ENCODE measurements at regions not wholly inside any gene's neighbourhood (a gene's known extent, or its start where the extent isn't known, plus 50 kb on each side); places are given as distances from the start of the nearest gene placed in this dataset.
"Not testable (repeated sequence)": the region's sequence is repeated elsewhere in the genome, so short reads cannot be mapped to it uniquely, and the experiment has no call there.

DNA sequence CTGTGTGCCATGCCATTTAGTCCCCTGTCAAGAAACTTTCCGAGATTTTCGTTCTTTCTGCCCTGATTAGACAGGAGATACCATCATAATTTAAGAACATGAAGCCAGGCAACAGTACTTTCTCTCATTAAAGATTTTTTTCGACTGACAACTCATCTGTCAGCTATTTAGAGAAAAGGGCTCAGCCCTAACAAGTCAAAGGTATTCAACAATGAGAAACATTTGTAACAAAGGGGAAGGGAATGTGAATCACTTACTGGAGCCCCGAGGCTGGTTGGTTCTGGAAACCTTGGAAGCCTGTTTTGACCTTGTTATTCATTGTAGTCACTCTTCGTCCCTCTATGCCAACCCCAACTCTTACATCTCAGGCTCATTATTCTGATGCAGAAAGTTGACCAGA is 199.4 kb downstream of the SPP2 start:
- H3K4me3 ChIP-seq (ENCODE audit: low read depth, low read length): no peak overlapping the region
- DNase-seq (ENCODE audit: low read depth): no peak

DNA sequence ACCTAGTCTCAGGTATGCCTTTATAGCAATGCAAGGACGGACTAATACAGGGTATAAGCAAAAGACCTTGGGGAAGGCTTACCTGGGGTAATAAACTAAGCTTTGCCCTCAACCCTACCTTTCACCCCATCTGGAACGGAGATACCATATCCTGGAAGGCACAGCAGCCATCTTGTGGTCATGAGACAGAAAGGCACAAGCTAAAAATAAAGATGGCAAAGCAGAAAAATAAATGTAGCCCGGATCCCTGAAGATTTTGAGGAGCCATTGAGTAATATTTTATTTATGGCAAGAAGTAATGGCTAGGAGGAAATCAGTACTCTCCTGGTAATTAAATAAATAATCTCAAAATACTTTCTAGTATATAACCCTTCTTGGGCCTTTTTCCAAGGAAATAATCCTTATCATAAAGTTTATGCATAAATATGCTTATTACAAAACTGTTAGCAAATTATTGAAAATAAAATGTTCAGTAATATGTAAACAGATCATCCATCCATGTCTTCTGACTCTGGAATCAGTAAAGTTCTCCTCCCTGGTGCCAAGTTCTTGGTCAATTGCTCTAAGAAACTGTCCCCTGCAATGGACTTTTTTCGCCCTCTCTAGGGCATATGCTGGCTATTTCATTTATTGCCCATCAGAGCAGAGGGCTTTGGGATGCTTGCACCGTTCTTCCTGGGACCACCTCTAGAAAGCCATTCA is 198.7 kb downstream of the SPP2 start:
- H3K4me3 ChIP-seq (ENCODE audit: low read depth, low read length): no peak overlapping the region
- no peak for DNase-seq (ENCODE audit: low read depth)
- TF ChIP-seq, protein P1, sequence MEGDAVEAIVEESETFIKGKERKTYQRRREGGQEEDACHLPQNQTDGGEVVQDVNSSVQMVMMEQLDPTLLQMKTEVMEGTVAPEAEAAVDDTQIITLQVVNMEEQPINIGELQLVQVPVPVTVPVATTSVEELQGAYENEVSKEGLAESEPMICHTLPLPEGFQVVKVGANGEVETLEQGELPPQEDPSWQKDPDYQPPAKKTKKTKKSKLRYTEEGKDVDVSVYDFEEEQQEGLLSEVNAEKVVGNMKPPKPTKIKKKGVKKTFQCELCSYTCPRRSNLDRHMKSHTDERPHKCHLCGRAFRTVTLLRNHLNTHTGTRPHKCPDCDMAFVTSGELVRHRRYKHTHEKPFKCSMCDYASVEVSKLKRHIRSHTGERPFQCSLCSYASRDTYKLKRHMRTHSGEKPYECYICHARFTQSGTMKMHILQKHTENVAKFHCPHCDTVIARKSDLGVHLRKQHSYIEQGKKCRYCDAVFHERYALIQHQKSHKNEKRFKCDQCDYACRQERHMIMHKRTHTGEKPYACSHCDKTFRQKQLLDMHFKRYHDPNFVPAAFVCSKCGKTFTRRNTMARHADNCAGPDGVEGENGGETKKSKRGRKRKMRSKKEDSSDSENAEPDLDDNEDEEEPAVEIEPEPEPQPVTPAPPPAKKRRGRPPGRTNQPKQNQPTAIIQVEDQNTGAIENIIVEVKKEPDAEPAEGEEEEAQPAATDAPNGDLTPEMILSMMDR (IDR thresholded peaks at IDR 0.05; ENCODE audit: control insufficient read depth, extremely low read depth, insufficient read depth): no peak

More for the DNA sequence above, 199.4 kb downstream of the SPP2 start:
- TF ChIP-seq, protein P1 (IDR thresholded peaks at IDR 0.05; ENCODE audit: control insufficient read depth, extremely low read depth, insufficient read depth): no peak

DNA sequence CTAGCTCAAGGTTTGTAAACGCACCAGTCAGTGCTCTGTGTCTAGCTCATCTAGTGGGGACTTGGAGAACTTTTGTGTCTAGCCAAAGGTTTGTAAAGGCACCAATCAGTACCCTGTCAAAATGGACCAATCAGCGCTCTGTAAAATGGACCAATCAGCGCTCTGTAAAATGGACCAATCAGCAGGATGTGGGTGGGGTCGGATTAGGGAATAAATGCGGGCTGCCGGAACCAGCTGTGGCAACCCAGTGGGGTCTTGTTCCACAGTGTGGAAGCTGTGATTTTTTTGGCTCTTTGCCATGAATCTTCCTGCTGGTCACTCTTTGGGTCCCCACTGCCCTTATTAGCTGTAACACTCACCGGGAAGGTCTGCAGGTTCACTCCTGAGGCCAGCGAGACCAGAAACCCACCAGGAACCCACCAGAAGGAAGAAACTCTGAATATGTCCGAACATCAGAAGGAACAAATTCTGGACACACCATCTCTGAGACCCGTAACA is 197.8 kb downstream of the SPP2 start:
- H3K4me3 ChIP-seq (ENCODE audit: low read depth, low read length); DNase-seq (ENCODE audit: low read depth): not testable (repeated sequence)

DNA sequence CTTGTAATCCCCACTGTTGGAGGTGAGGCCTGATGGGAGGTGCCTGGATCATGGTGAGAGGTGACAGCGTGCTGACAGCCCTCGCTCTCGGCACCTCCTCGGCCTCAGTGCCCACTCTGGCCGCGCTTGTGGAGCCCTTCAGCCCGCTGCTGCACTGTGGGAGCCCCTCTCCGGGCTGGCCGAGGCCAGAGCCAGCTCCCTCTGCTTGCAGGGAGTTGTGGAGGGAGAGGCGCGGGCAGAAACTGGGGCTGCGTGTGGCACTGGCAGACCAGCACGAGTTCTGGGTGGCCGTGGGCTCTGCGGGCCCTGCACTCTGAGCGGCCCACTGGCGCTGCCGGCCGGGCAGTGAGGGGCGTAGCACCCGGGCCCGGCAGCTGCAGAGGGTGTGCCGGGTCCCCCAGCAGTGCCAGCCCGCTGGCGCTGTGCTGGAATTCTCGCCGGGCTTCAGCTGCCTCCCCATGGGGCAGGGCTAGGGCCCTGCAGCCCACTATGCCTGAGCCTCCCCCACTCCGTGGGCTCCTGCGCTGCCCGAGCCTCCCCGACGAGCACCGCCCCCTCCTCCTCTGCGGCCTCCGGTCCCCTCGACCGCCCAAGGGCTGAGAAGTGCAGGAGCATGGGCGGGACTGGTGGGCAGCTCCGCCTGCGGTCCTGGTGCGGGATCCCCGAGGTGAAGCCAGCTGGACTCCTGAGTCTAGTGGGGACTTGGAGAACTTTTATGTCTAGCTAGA is 197.1 kb downstream of the SPP2 start:
- TF ChIP-seq, protein P1 (IDR thresholded peaks at IDR 0.05; ENCODE audit: control insufficient read depth, extremely low read depth, insufficient read depth): no peak
- H3K4me3 ChIP-seq (ENCODE audit: low read depth, low read length): no peak overlapping the region
- DNase-seq (ENCODE audit: low read depth): no peak

DNA sequence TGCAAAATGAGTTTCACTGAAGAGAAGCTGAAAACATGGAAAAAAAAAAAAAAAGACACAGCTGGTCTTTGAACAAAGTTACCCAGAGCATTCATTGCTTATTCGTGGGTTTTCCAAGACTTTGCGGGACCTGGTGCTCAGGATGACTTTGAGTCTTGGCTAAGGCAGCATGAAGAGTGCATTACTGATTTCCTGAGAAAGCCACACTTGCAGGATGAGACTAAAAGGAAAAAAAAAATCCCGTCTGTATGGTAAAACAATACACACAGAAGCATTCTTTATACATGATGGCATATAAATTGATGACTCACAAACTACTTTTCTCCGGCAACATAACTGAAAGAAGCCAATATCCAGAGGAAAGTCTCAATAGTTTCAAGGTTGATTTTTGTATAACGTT is 195.4 kb downstream of the SPP2 start:
- no peak overlapping the region for H3K4me3 ChIP-seq (ENCODE audit: low read depth, low read length)
- no peak for DNase-seq (ENCODE audit: low read depth)
- TF ChIP-seq, protein P1 (IDR thresholded peaks at IDR 0.05; ENCODE audit: control insufficient read depth, extremely low read depth, insufficient read depth): no peak

DNA sequence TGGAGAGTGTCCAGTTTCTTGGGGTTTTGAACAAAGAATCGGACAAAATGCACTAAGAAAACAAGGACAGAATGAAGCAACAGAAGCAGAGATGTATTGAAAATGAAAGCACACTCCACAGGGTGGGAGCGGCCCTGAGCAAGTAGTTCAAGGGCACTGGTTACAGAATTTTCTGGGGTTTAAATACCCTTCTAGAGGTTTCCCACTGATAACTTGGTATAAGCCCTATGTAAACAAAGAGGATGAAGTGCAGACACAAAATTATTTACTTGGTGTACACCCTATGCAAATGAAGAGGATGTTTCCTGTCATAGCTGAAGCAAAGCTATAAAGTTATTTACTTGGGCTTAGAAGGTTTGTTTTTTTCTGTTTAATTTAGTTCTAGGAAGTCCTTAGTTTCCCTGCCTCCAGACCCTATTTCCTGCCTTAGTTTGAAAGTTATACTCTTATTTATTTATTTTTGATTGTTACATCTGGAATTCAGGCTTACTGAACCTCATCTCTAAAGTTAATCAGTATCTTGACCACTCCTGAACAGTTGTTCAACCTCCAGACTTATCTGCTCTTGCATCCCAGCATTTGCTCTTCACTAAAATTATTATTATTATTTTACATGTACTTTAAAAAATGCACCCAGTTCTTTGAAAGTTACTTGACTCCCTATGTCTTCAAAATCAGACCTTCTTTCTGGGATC is 193.5 kb downstream of the SPP2 start:
- no peak overlapping the region for H3K4me3 ChIP-seq (ENCODE audit: low read depth, low read length)
- TF ChIP-seq, protein P1 (IDR thresholded peaks at IDR 0.05; ENCODE audit: control insufficient read depth, extremely low read depth, insufficient read depth): no peak
- DNase-seq (ENCODE audit: low read depth): peak; percentile 39

DNA sequence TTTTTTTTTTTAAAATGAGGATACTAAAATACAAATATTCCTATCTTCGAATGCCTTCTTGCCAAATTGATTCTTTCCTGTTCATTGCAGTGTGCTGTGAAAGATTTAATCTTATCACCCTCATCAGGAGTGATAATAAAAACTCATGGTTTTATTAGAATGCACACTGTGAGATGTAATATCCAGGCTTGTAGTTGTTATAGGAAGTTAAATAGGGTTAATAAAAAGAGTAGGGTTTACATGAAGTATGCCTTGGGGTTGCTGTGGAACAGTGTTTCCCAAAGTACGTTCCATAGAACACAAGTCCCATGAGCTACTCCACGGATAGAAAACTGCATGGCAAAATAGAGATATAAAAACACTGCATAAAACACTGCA is 191.9 kb downstream of the SPP2 start:
- DNase-seq (ENCODE audit: low read depth): peak; percentile 18
- TF ChIP-seq, protein P1 (IDR thresholded peaks at IDR 0.05; ENCODE audit: control insufficient read depth, extremely low read depth, insufficient read depth): no peak
- H3K4me3 ChIP-seq (ENCODE audit: low read depth, low read length): no peak overlapping the region

All from LNCaP clone FGC (cell line).